ENCODE measurements at regions not wholly inside any gene's neighbourhood (a gene's known extent, or its start where the extent isn't known, plus 50 kb on each side); places are given as distances from the start of the nearest gene placed in this dataset.

DNA sequence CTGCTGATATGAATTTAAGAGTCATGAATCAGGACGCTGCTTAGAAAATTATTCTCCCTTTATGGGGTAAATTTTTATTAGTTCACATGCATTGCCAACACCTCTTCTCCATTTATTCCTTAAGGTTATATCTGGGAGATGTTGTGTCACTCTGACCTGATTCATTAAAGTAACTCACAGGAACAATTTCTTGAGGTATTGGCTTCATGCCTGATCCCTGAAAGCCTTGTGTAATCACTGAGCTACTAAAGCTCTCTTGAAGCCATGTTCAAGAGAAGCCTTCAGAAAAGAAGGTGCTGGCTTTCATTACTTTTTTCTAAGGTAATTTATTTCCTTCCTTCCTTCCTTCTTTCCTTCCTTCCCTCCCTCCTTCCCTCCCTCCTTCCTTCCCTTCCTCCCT, 420.6 kb downstream of the RAB38 start:
- intact Hi-C loops (cut with DNase I), result no loop called here
- 44 to 53% (median 48%) methylated on average over 1 of the region's 1 CpG for WGBS, 3 donors

GRCh38 chr11:87753143-87753542, 422.1 kb downstream of the RAB38 start:
- no peaks in the 10 kb centered on the region for H3K4me1 ChIP-seq (ENCODE audit: insufficient read depth)
- no peak for DNase-seq
- H3K36me3 ChIP-seq, result no peaks in the 10 kb centered on the region
- no peaks in the 10 kb centered on the region for H3K9me3 ChIP-seq
- WGBS, 3 donors, result 53 to 63% (median 55%) methylated on average over 2 of the region's 2 CpGs
- no peaks in the 10 kb centered on the region for H3K27me3 ChIP-seq
- TF ChIP-seq POLR2A (IDR thresholded peaks at IDR 0.05) (no peak), EP300 (IDR thresholded peaks at IDR 0.05) (no peak), CTCF (IDR thresholded peaks at IDR 0.05) (no peak)
- no peak overlapping the region for H3K4me3 ChIP-seq
- H3K27ac ChIP-seq, result no peak overlapping the region
- intact Hi-C loops (cut with DNase I), result no loop called here

More for the DNA sequence above, 420.6 kb downstream of the RAB38 start:
- Histone ChIP-seq H3K27me3 (no peaks in the 10 kb centered on the region), H3K36me3 (no peaks in the 10 kb centered on the region), H3K4me3 (no peak overlapping the region), H3K9me3 (no peaks in the 10 kb centered on the region), H3K27ac (no peak overlapping the region), H3K4me1 (ENCODE audit: insufficient read depth) (no peaks in the 10 kb centered on the region)
- no peak for DNase-seq
- TF ChIP-seq CTCF (IDR thresholded peaks at IDR 0.05), result no peak
- no peak for TF ChIP-seq POLR2A (IDR thresholded peaks at IDR 0.05)
- TF ChIP-seq EP300 (IDR thresholded peaks at IDR 0.05), result no peak

DNA sequence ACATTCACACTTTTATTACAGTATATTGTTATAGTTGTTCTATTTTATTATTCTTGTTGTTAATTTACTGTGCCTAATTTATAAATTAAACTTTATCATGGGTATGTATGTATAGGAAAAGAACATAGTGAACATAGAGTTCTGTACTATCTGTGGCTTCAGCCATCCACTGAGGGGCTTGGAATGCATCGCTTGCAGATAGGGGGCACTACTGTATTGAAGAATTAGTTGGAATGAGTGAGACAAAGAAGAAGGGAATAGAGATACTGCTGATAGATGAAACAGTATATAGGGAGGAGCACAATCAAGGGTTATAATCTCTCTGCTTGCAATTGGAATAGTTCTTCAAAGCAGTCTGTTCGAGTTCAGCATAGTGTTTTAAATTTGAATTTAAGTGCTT, 432.2 kb downstream of the RAB38 start:
- H3K27me3 ChIP-seq, result no peaks in the 10 kb centered on the region
- no peak for DNase-seq
- 77% methylated on average over 2 of the region's 2 CpGs for WGBS, 3 donors

DNA sequence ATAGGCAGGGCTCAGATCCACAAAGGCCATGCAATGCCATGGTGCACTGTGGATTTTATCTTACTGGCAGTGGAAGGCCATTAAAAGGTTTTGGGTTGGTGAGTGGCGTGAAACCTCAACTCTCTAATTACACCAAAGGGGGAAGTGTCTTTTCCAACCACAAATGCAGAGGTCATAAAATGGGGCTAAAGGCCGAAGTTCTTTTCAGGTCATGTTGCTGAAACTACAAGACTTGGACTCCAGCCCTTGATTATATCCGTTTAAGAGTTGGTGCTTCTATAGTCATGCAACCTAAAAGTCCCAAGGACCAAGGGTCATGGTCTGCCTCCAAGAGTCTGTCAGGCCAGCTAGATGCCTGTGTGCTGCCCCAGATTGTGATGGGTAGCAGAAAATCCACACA, 434.3 kb downstream of the RAB38 start:
- intact Hi-C loops (cut with DNase I), result no loop called here
- no peak overlapping the region for H3K27ac ChIP-seq
- no peak for TF ChIP-seq CTCF (IDR thresholded peaks at IDR 0.05)
- TF ChIP-seq EP300 (IDR thresholded peaks at IDR 0.05), result no peak
- TF ChIP-seq POLR2A (IDR thresholded peaks at IDR 0.05), result no peak
- no peak for DNase-seq
- H3K36me3 ChIP-seq, result no peaks in the 10 kb centered on the region
- WGBS, 3 donors, result 71 to 80% (median 76%) methylated on average over 3 of the region's 3 CpGs
- no peaks in the 10 kb centered on the region for H3K9me3 ChIP-seq
- H3K4me1 ChIP-seq (ENCODE audit: insufficient read depth), result no peaks in the 10 kb centered on the region
- H3K27me3 ChIP-seq, result no peaks in the 10 kb centered on the region
- H3K4me3 ChIP-seq, result no peak overlapping the region

More for the DNA sequence above, 432.2 kb downstream of the RAB38 start:
- Histone ChIP-seq H3K4me3 (no peak overlapping the region), H3K27ac (no peak overlapping the region), H3K4me1 (ENCODE audit: insufficient read depth) (no peaks in the 10 kb centered on the region), H3K9me3 (no peaks in the 10 kb centered on the region), H3K36me3 (no peaks in the 10 kb centered on the region)
- intact Hi-C loops (cut with DNase I), result no loop called here
- TF ChIP-seq CTCF (IDR thresholded peaks at IDR 0.05) (no peak), EP300 (IDR thresholded peaks at IDR 0.05) (no peak), POLR2A (IDR thresholded peaks at IDR 0.05) (no peak)

DNA sequence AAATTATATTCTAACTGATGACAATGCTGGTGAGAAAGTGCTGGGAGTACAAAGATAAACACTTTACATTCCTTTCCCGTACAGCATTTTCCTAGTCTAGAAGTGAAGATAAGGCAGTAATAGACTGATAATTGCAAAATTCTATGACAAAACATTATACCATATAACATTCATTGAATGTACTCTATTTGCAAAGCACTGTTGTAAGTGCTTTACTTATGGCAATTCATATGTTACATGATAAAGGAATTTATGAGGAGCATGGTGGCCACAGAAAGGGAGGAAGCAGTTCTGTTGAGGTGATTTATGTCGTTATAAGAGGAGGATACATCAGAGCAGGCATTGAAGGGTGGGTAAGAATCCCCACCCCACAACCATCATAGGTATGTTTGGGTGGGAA, 434.8 kb downstream of the RAB38 start:
- DNase-seq, result no peak
- H3K4me3 ChIP-seq, result no peak overlapping the region
- no peak overlapping the region for H3K27ac ChIP-seq
- no peaks in the 10 kb centered on the region for H3K4me1 ChIP-seq (ENCODE audit: insufficient read depth)
- WGBS, 3 donors, result 23 to 44% (median 30%) methylated on average over 2 of the region's 2 CpGs
- H3K27me3 ChIP-seq, result no peaks in the 10 kb centered on the region
- intact Hi-C loops (cut with DNase I), result no loop called here
- H3K9me3 ChIP-seq, result no peaks in the 10 kb centered on the region
- no peaks in the 10 kb centered on the region for H3K36me3 ChIP-seq
- TF ChIP-seq EP300 (IDR thresholded peaks at IDR 0.05) (no peak), CTCF (IDR thresholded peaks at IDR 0.05) (no peak), POLR2A (IDR thresholded peaks at IDR 0.05) (no peak)

Data from ovary (tissue), 7 donors.